GM23338 (cell line): ENCODE measurements at regions not wholly inside any gene's neighbourhood (a gene's known extent, or its start where the extent isn't known, plus 50 kb on each side); places are given as distances from the start of the nearest gene placed in this dataset.

ENCODE experiments used
- CTCF ChIP-seq, 2 experiments: fragments of 200-600 bp in 1 of 2; sonication (generic) in 1 of 2; conservative IDR thresholded peaks; 2 replicates each; pipeline versions ENCODE4 v1.5.1 to v1.6.1; 2016 to 2017; ENCODE audit warnings: antibody characterized with exemption in 2 of 2, low read depth in 2 of 2, mild to moderate bottlenecking in 2 of 2, moderate library complexity in 1 of 2
- REST ChIP-seq: IDR thresholded peaks from one replicate; pipeline ENCODE4 v1.6.1; 2018; ENCODE audit warnings: antibody characterized with exemption; ENCODE audit not compliant: unreplicated experiment

- no peak for TF ChIP-seq REST
- TF ChIP-seq CTCF (conservative IDR thresholded peaks at IDR 0.05; ENCODE audit: low read depth in 2 of 2): no peak
Observed at GRCh38 chr7:86091369-86091768, 552.3 kb upstream of the GRM3 start.
